ENCODE measurements at regions not wholly inside any gene's neighbourhood (a gene's known extent, or its start where the extent isn't known, plus 50 kb on each side); places are given as distances from the start of the nearest gene placed in this dataset.

DNA sequence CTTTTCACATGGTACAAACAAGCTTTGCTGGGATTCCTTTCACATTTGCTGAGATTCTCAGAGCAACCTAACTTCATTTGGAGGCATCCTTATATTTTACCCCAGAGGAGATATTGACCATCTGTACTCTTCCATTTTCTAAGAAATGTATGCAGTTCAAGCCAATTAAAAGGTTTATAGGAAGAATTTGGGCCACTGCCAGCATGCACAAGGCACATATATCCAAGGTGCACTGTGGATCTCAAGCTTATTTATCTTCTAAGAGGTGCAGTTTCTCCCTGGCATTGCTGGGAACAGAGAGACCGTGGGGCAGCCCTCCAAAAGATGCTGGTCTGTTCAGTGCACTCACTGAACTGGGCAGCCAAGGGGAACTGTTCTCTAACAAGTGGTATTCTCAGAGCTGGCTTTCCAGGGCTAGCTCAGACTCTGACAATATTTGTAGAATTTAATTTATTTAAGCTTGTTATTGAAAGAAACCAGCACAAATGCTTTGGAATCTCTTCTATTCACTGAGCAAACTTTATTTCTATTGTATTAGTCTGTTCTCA lies 213.3 kb downstream of the TENT4A start:
- peak; percentile 54 for DNase-seq

DNA sequence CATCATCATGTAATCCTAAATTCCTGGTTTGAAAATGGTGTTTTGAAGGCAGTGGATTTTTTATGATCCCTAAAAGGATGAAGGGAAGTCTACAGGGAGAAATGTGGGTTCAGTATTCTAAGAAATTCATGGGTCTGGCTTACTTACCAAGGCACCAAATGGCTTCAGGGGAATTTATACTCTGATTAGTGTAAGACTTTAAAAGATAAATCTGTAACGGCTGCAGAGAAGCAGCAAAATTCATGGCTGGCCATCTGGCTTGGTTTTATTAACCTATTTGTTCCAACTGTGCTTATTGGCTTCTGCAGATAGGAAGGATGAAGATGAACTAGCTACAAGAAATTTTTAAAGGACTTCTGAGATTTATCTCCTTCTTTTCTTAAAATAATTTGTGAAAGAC lies 222.8 kb downstream of the TENT4A start:
- DNase-seq: no peak

DNA sequence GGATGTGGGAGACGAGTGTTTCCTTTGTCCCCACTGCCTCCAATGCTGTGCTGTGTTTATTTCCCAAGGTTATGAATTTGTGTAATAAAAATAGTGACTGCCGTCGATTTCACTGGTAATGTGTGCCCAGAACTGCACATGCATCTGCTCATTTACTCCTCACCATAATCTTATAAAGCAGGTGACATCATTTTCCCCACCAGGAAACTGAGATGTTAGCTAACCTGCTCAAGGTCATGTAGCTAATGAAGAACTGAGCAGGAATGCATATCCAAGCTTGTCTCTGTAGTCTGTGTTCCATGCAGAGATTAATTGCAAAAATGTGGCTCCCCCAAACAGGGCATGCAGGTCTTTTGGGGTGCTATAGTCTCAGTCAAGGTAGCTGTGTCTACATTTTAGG lies 224.4 kb downstream of the TENT4A start:
- peak; percentile 55 for DNase-seq

DNA sequence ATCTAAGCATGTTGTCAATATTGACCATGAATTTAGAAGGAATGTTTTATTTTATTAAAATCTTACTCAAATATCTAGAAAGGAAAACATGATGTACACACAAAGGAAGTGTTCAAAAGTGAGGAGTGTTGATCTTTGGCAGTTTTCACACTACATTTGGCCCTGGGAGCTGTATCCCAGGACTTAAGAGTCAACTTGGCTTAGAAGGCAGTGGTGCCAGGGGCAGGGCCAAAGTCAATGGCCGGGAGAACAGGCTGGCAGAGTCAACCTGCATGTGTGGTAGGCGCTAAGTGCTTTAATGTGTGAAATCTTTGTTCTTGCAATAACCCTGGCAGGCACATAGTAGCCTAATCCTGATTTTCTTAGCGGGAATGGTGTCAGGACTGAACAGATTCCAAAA lies 228.4 kb downstream of the TENT4A start:
- no peak for DNase-seq

DNA sequence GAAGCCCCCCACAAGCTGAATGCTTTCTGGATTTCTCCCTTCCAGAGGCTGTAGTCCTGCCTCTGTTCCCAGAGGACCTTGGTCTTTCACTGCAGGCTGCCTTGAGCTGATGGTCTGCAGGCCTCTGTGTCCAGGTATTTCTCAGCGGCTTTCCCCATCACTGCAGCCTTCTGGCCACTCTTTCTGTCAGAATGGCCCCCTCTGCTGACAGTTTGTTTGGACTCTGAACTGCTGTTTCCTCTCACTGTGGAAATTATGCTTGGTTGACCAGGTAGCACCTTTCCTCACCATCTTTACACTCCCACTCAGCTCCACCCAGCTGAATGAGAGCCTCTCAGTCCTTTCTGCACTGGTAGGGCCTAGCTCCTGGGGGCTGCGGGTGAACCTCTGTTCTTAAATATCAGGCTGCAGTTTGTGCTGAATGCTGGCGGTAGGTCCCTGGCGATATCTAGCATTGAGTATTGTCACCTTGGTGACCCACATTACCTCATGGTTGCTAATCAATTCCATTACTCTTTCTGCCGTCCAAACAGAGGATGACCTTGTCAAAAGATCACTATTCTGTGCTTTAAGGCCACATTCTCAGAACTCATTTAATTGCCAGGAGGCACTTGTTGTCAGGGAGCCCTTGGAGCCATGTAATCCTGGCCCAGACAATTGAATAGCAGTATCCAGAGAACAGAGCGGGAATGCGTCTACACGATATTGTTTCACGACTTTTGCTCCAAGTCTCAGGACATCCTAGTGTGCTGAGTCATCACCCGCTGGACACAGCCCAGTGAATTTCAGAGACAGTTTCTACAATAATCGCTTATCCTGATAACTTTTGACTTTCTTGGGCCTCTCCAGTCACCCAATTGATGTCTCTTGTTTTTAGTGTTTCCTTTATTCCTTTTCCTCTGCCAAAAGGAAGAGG lies 230.2 kb downstream of the TENT4A start:
- DNase-seq: peak; percentile 9

DNA sequence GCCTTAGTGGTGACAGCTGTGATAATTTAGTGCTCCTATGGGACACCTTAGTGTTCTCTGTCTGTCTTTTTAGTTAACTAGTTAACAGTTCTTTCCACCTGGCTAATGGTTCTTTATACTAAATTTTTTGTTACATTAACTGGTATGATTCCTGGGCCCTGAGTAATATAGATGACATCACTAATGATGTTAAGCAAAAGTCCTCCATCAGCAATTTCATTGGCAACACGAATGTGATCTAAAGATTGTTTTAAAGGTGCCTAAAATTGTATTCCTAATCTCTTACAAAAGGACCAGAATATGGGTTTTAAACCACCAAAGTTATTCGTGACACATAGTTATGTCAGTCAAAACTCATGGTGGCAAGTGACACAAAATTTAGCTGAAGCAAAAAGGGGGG lies 235.3 kb downstream of the TENT4A start:
- no peak for DNase-seq

DNA sequence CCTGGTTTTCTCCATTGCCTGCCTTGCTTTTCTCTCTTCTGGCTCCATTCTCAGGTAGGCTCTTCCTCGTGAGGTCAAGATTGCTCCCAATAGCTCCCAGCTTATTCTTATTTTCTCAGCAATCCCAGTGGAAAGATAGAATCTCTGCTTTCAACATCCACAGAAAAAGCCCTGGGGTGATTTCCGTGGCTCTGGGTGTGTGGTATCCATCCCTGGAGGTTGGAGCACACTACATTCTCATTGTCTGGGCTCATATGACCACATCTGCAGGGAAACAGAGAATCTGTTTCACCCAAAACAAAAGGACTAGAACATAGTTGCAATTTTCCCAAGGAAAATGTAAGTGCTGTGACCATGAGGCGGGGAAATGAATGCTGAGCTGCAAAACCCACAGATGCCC lies 236.0 kb downstream of the TENT4A start:
- DNase-seq: no peak

DNA sequence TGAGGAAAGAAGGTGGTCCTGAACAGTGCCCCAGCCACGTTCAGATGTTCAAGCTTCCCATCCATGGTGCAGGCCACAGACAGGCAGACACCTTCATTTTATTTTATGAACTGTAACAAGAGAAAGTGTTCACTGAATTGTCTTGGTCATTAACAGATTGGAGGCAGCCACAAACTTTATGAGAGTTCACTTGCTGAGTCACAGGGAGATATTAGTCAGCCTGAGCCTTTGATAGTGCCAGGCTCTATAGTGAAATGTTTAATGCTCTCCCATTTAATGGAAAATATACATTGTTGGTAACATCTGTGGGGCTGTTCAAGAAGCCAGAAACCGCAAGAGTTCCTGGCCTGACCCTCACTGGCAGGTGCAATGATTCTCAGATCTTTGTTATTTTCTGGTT lies 237.0 kb downstream of the TENT4A start:
- DNase-seq: no peak

DNA sequence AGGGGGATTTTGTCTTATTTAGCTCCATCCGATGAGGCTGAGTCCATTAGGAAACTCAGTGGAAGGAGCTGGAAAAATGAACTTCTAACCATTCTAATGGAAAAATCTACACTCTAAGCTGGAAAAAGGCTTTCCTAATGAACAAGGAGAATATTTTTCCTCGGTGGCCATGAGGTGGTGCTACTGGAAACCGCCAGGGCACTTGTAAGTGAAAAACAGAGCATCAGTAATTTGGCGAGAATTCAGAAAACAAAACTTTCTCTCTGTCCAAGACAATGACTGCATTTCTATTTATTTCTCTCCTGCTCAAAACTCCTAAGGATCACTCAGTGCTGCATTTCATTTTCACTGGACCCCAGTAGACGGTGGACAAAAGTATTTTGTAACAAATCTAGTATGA lies 237.6 kb downstream of the TENT4A start:
- peak; percentile 4 for DNase-seq

DNA sequence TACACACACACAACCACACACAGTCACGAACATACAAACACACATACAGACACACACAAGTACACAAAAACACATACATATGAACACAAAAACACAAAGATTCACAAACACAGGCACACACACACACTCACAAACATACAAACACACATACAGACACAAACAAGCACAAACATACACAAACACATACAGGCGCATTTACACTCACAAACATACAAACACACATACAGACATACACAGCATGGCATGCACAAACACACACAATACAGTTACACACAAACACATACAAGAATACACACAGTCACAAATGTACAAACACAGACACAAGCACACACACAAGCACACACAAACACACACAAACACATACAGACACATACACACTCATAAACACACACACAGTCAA lies 247.9 kb downstream of the TENT4A start:
- no peak for DNase-seq

DNA sequence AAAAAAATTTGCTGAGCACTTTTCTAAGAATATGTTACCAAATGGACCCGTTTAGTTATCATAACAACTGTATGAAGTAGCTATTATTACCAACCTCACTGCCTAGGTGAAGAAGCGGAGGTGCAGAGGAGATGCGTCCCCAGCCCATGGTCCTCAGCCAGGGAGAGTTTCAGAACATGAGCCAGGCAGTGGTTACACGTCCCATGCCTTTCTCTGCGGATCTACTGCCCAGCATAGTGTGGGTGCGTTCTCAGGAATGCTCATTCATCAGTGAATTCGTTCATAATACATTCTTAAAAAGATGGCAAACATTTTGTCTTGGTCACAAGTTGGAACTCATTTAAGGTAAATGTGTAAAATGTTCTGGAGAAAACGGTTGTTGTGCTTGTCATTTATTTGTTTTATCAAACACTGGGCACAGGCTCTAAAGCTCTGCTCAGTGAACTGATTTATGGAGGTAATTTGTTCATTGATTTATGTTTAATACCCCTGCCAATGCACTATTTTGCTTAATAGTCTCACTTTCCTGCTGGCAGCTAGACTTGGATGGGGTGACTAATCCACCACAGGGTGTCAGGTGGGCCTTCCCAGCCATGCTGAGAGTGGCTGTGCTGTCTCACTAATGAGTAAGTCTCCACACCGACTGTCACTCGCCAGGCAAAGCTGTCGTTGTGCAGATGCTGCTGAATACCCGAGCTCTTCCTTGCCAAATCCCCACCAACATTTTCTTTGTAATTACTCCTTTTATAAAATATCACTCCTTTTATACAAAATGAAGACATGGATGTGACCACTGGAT lies 248.8 kb downstream of the TENT4A start:
- peak; percentile 78 for DNase-seq

DNA sequence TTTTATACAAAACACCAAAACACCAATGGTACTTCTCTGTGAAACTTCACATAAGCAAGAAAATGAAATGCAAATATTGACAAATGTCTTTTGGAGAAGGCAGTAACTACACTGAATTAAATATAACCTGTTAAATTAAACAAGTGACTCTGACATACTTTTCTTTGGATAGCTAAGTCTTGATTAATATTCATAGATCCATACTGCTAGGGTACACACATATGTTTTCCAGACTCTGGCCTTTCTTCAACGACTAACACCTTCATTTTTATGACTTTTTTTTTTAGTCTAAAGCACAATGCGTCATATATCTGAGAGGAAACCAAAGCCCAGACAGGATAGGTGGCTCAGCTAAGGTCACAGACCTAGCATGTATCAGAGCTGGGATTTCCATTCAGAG lies 263.7 kb downstream of the TENT4A start:
- DNase-seq: peak; percentile 25

DNA sequence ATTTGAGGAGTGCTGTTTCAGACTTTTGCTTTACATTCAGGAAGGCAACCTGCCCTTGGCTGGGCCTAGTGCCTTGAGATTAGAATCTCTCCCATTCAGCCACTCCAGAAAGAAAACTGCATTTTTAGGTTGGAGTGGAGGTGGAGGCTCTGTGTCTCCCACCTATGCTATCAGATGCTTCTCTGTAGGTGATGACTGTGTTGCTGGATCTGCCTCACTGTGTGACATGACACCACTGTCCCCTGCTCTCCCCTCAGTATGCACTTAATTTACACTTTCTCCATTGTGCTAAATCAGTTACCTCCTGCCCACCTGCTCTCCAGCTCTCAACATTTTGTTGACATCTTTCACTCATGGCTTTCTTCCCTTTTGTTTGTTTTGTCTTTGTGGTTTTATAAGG lies 265.8 kb downstream of the TENT4A start:
- DNase-seq: no peak

DNA sequence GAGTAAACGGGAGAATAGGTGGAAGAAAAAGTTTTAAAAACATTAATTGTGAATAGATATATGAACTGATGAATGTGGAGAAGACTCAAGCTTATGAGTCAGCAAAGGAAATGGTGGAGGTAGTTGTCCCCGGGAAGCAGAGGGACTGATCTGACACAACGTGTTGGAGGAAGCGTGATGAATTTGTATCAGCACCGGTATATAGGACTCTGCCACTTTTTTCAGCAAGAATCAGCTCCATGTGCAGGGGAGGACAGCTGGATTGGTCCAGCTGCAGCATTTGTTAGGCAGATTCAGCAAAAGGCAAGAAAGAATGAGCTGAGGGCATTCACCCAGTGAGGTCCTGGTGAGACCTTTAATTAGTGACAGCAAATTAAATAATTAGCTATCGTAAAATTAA lies 276.0 kb downstream of the TENT4A start:
- peak; percentile 6 for DNase-seq

DNA sequence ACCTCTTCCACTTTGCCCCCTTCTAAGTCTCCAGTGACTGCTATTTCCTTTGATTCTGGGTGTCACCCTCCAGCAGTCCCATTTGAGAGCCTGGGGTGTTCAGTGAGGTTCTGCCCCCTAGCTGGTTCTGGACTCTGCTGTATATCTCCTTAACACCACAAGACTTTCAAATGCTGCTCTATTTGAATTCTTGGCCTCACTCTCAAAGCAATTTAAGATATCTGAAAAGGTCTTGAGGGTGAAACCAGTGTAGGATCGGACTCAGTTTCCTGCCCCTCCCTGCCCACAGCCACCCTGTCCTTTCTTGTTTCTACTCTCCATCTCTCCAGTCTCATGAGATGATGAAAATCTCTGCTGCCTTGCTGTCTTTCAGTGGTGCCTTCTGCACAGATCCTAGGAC lies 280.9 kb downstream of the TENT4A start:
- DNase-seq: no peak

DNA sequence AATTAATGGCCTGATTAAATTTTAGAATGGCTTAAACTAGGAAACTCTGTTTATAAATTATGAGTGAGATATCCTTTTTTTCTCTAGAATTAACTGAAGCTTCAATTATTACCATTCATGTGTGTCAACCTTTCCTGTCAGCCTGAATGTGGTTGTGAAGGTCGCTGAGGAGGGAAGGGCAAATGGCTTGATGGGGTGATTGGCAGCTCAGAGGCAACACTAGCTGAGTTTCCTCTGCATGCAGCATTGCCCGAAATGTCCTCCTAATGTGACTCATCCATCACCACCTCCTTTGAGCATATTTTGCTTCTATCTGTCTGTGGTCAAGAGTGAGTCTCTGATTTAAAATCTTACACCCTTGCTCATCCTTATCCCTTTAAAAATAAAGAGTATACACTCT lies 281.9 kb downstream of the TENT4A start:
- no peak for DNase-seq

DNA sequence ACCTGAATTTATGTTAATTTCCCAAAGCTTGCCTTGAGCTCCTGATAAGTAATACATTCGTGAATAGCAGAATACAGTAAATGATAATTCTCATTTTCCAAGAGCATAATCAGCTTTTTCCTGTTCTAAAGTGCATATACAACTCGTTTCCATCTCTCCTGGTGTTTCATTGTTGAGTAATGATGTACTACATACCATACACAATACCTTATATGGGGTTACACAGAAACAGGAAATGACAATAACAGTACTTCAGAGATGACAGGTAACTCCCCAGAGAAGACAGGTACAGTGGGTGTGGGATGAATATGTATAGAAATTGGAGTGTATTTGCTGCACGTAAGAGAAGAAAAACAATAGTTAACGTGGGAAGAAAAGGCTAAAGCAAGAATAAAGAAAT lies 287.1 kb downstream of the TENT4A start:
- DNase-seq: peak; percentile 25

DNA sequence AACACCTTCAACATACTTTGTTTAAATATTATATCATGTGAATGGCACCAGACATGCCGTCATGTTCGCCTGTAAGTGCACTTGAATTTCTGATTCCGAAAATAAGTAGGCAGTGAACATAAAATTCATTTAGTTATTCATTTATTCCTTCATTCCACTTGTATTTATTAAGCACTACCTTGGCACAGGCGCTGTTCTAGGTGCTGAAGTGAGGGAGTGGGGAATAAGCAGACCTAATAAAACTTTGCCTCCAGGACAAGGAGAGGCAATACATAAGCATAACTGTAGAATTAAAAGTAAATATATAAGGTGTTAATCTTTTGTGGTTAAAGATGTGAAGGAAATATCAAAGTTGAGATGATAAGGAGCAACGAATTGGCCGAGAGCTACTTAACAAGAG lies 297.4 kb downstream of the TENT4A start:
- no peak for DNase-seq

DNA sequence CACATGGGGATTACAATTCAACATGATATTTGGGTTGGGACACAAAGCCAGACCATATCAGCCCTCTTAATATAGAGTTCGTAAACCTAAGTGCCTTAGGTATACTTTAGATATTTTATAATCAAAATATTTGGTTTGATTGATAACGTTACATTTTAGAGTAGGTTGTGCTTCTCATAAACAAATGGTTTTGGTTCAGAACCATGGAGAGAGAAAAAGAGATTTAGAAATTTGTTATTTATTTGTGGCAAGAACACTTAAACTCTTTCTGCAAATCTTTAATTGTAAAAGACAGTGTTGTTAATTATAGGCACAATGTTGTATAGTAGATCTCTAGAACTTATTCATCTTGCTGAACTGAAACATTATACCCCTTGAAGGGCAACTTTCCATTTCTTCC lies 298.8 kb downstream of the TENT4A start:
- no peak for DNase-seq

DNA sequence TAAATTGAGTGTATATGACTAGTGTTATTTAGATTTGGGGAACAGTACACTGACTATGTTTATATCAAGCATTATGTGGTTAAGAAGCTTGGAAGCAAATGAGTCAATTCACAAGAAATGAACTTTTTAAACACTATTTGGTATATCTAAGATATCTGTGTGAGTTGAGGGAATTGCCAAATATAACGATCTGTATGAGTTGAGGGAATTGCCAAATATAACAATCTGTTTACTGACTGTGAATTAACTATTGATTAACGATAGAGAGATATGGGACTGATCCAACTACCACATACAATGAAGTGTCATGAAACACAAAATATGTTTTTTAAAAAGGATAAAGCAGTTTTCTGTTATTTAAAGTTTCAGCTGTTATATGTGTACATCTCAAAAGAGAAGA lies 301.4 kb downstream of the TENT4A start:
- no peak for DNase-seq

DNA sequence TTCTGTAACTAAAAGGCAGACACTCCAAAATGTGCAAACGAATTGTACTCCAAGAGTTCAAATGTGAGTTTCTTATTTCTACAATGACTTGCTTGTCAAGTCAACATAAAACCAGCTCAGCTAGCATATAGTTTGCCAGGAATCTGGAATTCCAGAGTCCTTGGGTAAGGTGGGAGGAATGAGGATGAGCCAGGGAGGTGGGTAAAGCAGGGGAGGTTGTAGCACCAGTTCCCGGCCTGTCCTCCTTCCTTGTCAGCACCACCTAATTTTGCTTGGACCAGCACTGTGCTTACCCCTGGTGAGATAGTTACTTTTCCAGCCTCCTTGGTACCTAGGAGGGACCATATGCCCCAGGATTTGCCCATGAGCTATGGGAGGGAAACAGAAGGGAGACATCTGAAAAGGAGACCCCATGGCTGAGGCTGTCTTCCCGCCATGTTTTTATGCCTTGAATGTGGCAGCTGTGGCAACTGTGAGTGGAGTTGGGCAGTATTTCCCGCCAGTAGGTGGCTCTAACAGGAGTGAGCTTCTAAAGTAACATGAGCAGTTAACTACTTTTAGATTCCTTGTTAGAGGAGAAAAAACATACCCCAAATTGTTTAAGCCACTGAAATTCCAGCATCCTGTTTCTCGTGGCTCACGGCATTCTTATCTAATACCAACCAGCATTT lies 302.5 kb downstream of the TENT4A start:
- DNase-seq: peak; percentile 20

DNA sequence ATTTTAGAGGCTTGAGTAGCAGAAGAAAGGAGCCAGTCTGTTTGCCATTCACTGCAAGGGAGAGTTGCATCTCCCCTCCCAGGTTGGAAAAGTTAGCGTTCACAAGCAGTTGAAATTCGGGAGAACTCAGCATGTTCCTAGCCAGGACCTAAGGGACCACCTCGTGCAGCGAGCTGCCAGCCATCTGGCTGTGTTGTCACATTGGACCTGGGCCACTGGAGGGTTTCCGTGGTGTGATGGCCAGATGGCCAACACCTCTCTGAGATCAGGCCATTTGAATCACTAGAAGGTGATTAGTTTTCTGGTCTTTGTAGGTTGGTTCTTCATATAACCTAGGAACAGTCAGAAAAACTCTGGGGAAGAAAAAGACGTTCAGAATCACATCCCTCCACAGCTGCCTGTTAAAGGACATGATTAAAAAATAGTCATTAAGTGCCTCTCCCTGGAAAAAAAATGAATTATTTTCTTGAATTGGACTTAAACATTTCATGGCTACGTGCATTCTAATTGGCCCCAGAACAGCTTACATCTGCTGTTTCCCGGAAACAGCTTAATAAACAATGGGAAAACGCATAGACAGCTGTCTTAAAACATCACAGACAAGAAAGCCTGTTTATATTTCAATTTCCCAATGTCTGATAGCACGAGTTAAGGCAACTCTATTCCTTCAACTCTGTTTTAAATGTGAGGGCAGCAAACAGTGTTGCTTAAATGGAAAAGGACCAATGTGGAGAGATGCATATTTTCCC lies 303.9 kb downstream of the TENT4A start:
- DNase-seq: no peak

DNA sequence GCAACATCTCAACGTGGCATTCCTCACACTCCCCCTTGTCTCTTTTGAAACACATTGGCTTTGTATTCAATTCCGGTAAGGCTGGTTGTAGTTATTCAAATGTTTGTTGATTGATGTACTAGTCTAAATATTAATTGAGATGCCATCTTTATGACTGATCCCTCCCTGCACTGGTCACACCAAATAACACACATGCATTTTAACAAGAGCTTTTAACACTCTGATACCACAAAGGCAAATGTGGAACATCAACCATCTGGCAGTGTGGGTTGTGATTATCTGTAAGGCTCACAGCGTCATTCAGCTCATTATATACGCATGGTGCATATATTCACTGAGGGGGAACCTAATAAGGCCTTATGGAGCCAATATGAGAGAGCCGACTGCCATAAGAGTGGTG lies 305.0 kb downstream of the TENT4A start:
- peak; percentile 6 for DNase-seq

Measured in NCI-H69 (cell line).